ENCODE measurements at regions not wholly inside any gene's neighbourhood (a gene's known extent, or its start where the extent isn't known, plus 50 kb on each side); places are given as distances from the start of the nearest gene placed in this dataset.

GRCh38 chr11:76721755-76722677 lies 51.5 kb upstream of the LRRC32 start:
- peak in 4 of 5 experiments; percentile 48 to 79 (median 64) for DNase-seq

GRCh38 chr11:76723142-76723541 lies 52.6 kb upstream of the LRRC32 start:
- no peak for DNase-seq

- DNase-seq: no peak
These were observed 53.0 kb upstream of the LRRC32 start for GRCh38 chr11:76723548-76723947.

GRCh38 chr11:76724171-76724768 lies 53.7 kb upstream of the LRRC32 start:
- peak in 1 of 5 experiments; percentile 11 for DNase-seq

- DNase-seq: no peak
These were observed 54.9 kb upstream of the TSKU start for GRCh38 chr11:76728227-76728626.

GRCh38 chr11:76728778-76729177 lies 54.4 kb upstream of the TSKU start:
- no peak for DNase-seq

- no peak for DNase-seq
These were observed 53.9 kb upstream of the TSKU start for GRCh38 chr11:76729214-76729613.

- DNase-seq: no peak
These were observed 52.1 kb upstream of the TSKU start for GRCh38 chr11:76730887-76731565.

GRCh38 chr11:76732643-76733042 lies 50.5 kb upstream of the TSKU start:
- DNase-seq: no peak

Measured in T-helper 2 cell (primary cell).